SKM-1 (cell line): ENCODE measurements at regions not wholly inside any gene's neighbourhood (a gene's known extent, or its start where the extent isn't known, plus 50 kb on each side); places are given as distances from the start of the nearest gene placed in this dataset.

Source experiments
- DNase-seq: peaks from one replicate; lab custom pipeline; 2025; ENCODE audit not compliant: unreplicated experiment; lab: John Stamatoyannopoulos, UW

- no peak for DNase-seq
Measured at GRCh38 chr16:17817943-17818342, 347.2 kb upstream of the XYLT1 start.

- no peak for DNase-seq
Measured at GRCh38 chr16:17817260-17817659, 346.5 kb upstream of the XYLT1 start.

- no peak for DNase-seq
Measured at GRCh38 chr16:17812771-17813170, 342.0 kb upstream of the XYLT1 start.

- no peak for DNase-seq
Measured at GRCh38 chr16:17804857-17805256, 334.1 kb upstream of the XYLT1 start.

- no peak for DNase-seq
Measured at GRCh38 chr16:17803625-17804410, 333.1 kb upstream of the XYLT1 start.

- DNase-seq: no peak
Measured at GRCh38 chr16:17802571-17802970, 331.8 kb upstream of the XYLT1 start.

GRCh38 chr16:17801068-17801467 lies 330.3 kb upstream of the XYLT1 start:
- DNase-seq: no peak

GRCh38 chr16:17798716-17799115 lies 328.0 kb upstream of the XYLT1 start:
- no peak for DNase-seq

GRCh38 chr16:17793354-17793753 lies 322.6 kb upstream of the XYLT1 start:
- no peak for DNase-seq

GRCh38 chr16:17784073-17784472 lies 313.3 kb upstream of the XYLT1 start:
- no peak for DNase-seq

- DNase-seq: no peak
Measured at GRCh38 chr16:17780181-17780580, 309.4 kb upstream of the XYLT1 start.

GRCh38 chr16:17777408-17777863 lies 306.7 kb upstream of the XYLT1 start:
- DNase-seq: no peak

GRCh38 chr16:17776888-17777287 lies 306.1 kb upstream of the XYLT1 start:
- no peak for DNase-seq

- DNase-seq: no peak
Measured at GRCh38 chr16:17776465-17776864, 305.7 kb upstream of the XYLT1 start.

- DNase-seq: no peak
Measured at GRCh38 chr16:17775061-17775460, 304.3 kb upstream of the XYLT1 start.

- DNase-seq: no peak
Measured at GRCh38 chr16:17773698-17774101, 302.9 kb upstream of the XYLT1 start.

GRCh38 chr16:17770104-17770503 lies 299.3 kb upstream of the XYLT1 start:
- no peak for DNase-seq

GRCh38 chr16:17769065-17769464 lies 298.3 kb upstream of the XYLT1 start:
- DNase-seq: no peak

- no peak for DNase-seq
Measured at GRCh38 chr16:17768257-17768656, 297.5 kb upstream of the XYLT1 start.

GRCh38 chr16:17766012-17766411 lies 295.3 kb upstream of the XYLT1 start:
- DNase-seq: no peak

- DNase-seq: no peak
Measured at GRCh38 chr16:17759451-17760390, 289.0 kb upstream of the XYLT1 start.

- no peak for DNase-seq
Measured at GRCh38 chr16:17757808-17758207, 287.0 kb upstream of the XYLT1 start.
